Keratinocyte (primary cell): ENCODE measurements at regions not wholly inside any gene's neighbourhood (a gene's known extent, or its start where the extent isn't known, plus 50 kb on each side); places are given as distances from the start of the nearest gene placed in this dataset.

Source experiments
- CTCF ChIP-seq, 3 experiments: IDR thresholded peaks in 1 of 3; conservative IDR thresholded peaks in 1 of 3; optimal IDR thresholded peaks in 1 of 3; 2 replicates in 2 of 3; 3 replicates in 1 of 3; pipeline versions ENCODE3 to v1.5.1; 2011; ENCODE audit warnings: low read length in 3 of 3, mild to moderate bottlenecking in 3 of 3, moderate library complexity in 2 of 3, control low read depth in 1 of 3, inconsistent platforms in 1 of 3; ENCODE audit not compliant: insufficient read depth in 2 of 3; ENCODE audit errors: extremely low read depth in 1 of 3
- EZH2 ChIP-seq: IDR thresholded peaks from one replicate; pipeline ENCODE4 v1.6.1; 2012; ENCODE audit warnings: inconsistent platforms, mild to moderate bottlenecking, low read length, moderate library complexity

GRCh38 chr15:26033493-26033892, 170.4 kb upstream of the ATP10A start:
- TF ChIP-seq CTCF (optimal IDR thresholded peaks at IDR 0.05 in 1 of 3, IDR thresholded peaks at IDR 0.05 in 1 of 3, conservative IDR thresholded peaks at IDR 0.05 in 1 of 3; ENCODE audit: extremely low read depth in 1 of 3, insufficient read depth in 2 of 3, low read length in 3 of 3) (no peak), EZH2 (no peak)
